GM18861 (cell line): ENCODE measurements at regions not wholly inside any gene's neighbourhood (a gene's known extent, or its start where the extent isn't known, plus 50 kb on each side); places are given as distances from the start of the nearest gene placed in this dataset.
"Not testable (repeated sequence)": the region's sequence is repeated elsewhere in the genome, so short reads cannot be mapped to it uniquely, and the experiment has no call there.

Experiments
- ATAC-seq: cut with Tn5 transposase; IDR thresholded peaks from one replicate; pipeline ENCODE4 v1.9.1; 2021; ENCODE audit not compliant: unreplicated experiment

DNA sequence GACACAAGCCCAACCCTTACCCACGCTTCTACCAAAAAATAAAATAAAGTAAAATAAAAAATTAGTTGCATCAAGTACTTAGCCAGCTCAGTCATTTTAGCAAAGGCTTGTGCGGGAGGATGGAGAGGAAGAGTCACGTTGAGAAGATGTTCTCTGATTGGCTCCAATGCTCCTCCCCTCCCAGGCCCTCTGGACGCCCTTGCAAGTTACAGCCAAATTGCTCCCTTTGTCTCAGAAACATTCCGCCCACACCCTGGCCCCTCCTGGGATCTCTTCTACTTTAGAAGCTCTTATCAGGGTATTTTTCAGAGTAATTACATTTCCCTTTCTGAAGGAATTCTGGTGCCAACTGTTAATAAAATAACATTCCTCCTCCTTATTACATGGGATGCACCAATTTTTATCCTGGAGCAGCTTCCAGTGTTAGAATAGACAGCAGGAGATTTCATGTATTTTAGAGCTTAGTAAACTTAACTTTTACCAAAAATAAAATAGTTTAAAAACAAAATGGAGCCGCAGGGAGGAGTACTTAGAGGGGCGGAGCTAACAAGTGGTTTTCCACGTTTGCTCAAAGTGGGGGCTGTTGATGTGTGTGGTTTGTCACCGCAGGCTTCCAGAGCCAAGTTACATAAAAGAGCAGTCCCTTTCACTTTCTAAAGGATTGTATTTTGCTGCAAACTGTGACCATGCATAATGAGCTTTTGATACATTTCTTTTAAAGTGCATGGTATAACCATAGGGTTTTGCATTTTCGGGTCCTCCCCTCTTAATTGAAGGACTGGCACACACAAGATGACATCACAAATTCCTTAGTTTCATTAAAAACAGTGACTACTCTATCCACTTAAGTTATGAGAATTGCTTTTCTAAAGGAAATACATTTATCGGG, 71.7 kb upstream of the RAP1B start:
- no peak for ATAC-seq

DNA sequence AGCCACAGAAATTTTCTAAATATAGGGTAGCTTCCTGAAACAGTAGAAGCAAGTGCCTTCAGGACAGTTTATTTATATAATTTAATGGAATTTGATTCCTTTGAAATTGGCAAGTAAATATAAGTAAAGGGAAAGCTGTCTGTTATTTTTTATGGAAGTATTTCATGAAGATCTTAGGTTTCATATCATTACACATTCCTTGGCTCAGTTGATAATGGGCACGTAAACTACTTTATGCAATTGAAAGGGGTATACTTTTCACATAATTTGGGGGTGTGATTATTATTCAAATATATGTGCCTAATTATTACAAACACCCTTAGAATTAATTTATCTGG, 71.1 kb upstream of the RAP1B start:
- ATAC-seq: no peak

DNA sequence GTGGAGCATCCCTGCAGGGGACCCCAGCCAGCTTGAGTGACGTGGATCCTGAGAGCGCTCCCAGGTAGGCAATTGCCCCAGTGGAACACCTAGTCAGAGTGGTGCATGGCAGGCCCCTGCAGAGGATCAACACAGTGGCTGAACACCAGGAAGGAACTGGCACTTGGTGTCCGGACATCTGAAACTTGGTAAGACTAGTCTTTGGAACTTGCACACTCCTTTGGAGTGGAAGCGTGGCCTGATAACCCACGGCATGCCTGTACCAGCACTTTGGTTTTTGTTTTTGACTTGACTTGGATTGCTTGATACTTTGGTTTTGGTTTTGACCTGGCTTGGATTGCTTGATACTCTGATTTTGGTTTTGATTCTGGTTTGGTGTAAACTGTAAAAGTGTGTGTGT, 69.9 kb upstream of the RAP1B start:
- ATAC-seq: not testable (repeated sequence)

DNA sequence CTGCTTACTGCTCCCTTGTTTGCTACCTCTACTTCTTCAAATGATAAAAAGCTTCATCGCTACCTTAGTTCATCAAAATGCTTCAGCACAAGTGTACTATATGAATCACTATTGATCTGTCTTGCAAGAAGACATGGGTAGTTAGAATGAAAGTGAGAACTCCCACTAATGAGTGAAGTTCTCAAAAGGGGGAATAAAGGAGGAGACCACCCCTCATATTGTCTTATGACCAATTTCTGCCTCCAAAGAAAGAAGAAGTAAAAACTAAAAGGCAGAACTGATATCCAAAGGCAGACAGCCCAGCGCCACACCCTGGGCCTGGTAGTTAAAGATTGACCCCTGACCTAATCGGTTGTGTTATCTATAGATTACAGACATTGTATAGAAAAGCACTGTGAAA, 63.4 kb upstream of the RAP1B start:
- not testable (repeated sequence) for ATAC-seq

DNA sequence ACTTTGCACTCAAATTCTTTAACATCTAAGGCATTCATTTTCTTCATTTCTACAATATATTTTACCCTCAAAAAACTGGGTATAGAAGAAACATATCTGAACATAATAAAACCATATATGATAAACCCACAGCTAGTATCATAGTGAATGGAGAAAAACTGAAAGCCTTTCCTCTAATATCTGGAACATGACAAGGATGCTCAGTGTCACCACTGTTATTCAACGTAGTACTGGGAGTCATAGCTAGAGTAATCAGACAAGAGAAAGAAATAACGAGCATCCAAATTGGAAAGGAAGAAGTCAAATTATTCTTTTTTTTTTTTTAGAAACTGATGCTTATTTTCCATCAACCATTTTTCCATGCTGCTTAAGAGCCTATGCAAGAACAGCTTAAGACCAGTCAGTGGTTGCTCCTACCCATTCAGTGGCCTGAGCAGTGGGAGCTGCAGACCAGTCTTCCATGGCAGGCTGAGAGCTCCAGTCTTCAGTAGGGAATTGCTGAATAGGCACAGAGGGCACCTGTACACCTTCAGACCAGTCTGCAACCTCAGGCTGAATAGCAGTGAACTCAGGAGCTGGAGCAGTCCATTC, 58.0 kb upstream of the RAP1B start:
- not testable (repeated sequence) for ATAC-seq

DNA sequence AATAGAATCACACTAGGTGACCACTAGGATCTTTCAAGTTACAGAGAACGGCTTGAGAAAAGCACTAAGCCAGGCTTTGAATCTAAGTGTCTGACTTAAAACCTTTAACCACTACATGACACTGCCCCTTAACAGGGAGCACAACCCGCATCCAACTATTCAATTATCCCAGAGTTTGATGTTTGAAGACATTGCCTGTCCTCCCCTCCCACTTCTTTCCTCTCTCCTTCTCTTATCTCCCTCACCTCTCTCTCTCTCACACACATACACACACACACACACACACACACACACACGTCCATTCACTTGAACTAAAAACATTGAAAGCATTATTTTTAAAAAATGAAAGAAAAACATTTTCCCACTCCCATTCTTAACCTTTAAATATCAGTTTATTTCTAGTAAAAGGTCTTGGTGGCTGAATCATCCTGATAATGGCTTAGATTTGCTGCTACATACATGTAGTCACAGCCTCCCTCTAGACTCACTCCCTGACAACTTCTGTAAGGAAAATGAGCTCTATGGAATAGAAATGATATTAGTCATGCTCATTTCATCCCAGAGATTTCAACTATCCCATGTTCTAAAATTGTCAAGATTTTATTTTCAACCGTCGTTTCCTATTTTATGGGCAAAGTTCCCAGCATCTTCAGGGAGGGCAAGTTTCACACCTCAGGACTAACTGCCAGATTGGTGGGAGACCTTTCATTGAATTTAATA, 53.5 kb upstream of the RAP1B start:
- no peak for ATAC-seq

DNA sequence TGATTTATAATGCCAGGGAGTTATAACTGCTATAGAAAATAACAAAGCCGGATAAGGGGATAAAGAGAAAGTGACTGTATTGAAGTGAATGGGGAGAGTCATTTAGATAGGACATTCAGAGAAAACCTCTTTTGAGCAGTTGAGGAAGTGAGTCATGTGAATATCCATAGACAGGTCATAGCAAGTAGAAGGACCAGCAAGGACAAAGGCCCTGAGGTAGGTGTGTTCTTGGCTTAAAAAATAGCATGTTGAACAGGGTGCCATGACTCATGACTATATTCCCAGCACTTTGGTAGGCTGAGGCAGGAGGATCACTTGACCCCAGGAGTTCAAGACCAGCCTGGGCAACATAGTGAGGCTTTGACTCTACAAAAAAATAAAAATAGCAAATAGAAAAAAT, 51.5 kb upstream of the RAP1B start:
- no peak for ATAC-seq

DNA sequence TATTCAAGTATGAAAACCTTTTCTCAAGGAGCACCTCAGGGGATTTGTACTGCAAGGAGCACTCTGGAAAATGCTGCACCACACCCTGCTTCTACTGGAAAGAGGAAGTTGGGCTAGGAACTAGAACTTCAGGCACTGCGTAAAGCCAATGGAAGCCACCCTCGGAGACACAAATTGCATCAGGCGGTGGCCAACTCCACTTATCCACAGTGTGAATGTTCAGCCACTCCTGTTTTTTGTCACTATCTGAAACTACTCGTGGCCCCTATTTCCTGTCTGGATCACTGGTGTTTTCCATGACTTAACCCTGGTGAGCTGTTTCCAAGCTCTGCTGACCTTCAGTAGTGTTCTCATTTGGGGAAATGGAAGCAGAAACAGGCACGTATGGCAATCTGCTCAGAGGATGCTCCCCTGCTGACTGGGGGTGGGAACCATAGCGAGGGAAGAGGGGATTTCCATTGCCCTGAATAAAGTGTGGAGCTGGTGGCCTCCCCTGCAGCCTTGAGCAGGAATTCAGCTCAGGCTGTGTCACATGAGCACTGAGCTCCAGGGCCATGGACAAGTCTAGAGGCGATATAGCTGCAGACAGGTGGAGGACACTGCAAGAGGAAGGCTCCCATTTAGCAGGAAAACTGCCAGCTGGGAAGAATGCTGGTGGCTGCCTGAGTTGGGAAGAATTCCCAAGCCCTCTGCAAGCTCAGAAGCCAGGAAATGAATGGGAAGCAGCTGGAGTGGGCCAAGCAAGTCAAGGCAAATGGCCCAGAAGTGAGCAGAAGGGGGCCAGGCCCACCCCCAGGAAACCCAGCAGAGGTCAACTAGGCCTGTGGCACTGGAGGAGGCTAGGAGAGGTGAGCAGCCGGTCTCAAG, 50.5 kb upstream of the RAP1B start:
- no peak for ATAC-seq

DNA sequence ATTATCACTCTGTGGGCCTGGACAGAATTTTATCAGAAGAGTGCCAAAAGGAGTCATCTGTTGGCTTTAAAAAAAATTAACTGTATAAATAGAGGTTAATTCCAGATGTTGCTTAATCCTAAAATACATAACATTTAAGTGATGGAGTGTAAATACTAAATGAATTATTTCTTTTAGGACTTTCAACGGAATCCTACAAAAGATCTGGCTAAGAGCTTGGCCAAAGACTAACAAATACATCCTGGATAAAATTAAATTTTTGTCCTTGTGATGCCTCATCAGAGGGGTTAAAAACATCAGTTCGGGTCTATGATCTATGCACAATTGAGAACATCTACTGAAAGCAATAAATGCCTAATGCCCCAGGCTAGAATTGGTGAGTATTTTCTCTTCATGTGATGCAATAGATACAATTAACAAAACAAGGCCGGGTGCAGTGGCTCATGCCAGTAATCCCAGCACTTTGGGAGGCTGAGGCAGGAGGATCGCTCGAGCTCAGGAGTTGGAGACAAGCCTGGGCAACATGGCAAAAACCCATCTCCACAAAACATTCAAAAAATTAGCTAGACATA, 49.8 kb upstream of the RAP1B start:
- no peak for ATAC-seq
